GM19035 (cell line): ENCODE measurements at regions not wholly inside any gene's neighbourhood (a gene's known extent, or its start where the extent isn't known, plus 50 kb on each side); places are given as distances from the start of the nearest gene placed in this dataset.
"Not testable (repeated sequence)": the region's sequence is repeated elsewhere in the genome, so short reads cannot be mapped to it uniquely, and the experiment has no call there.

ENCODE experiments used
- ATAC-seq: cut with Tn5 transposase; IDR thresholded peaks from one replicate; pipeline ENCODE4 v1.9.1; 2021; ENCODE audit not compliant: unreplicated experiment

GRCh38 chr6:11851387-11851786 is 72.8 kb upstream of the ADTRP start:
- no peak for ATAC-seq

GRCh38 chr6:11848852-11849731 is 70.5 kb upstream of the ADTRP start:
- ATAC-seq = no peak

GRCh38 chr6:11848346-11848651 is 69.7 kb upstream of the ADTRP start:
- ATAC-seq = no peak

- ATAC-seq = no peak
Observed at GRCh38 chr6:11847515-11848345, 69.1 kb upstream of the ADTRP start.

- ATAC-seq = not testable (repeated sequence)
Observed at GRCh38 chr6:11847068-11847467, 68.5 kb upstream of the ADTRP start.

GRCh38 chr6:11845664-11846577 is 67.3 kb upstream of the ADTRP start:
- ATAC-seq = no peak

- ATAC-seq = not testable (repeated sequence)
Observed at GRCh38 chr6:11842795-11843194, 64.2 kb upstream of the ADTRP start.

GRCh38 chr6:11835065-11835464 is 56.5 kb upstream of the ADTRP start:
- ATAC-seq = no peak

- peak; percentile 70 for ATAC-seq
Observed at GRCh38 chr6:11833626-11834592, 55.3 kb upstream of the ADTRP start.

GRCh38 chr6:11831653-11832052 is 53.0 kb upstream of the ADTRP start:
- no peak for ATAC-seq

- no peak for ATAC-seq
Observed at GRCh38 chr6:11830520-11830919, 51.9 kb upstream of the ADTRP start.

GRCh38 chr6:11830105-11830504 is 51.5 kb upstream of the ADTRP start:
- ATAC-seq = no peak

- no peak for ATAC-seq
Observed at GRCh38 chr6:11828262-11828870, 49.8 kb upstream of the ADTRP start.
